Adrenal gland (tissue), 5 donors: ENCODE measurements at regions not wholly inside any gene's neighbourhood (a gene's known extent, or its start where the extent isn't known, plus 50 kb on each side); places are given as distances from the start of the nearest gene placed in this dataset.

Experiments
- POLR2A ChIP-seq, 2 donors: fragments of 450-650 bp; IDR thresholded peaks; one replicate each; pipeline ENCODE4 v1.6.1; 2017; ENCODE audit warnings: antibody characterized with exemption in 2 of 2, mild to moderate bottlenecking in 2 of 2, moderate library complexity in 1 of 2
- TF ChIP-seq, protein P1 (sequence below), 6 experiments: fragments of 450-650 bp in 4 of 6; fragments of 200-600 bp in 2 of 6; sonication (generic) in 1 of 6; IDR thresholded peaks; 1 replicate in 5 of 6; 2 replicates in 1 of 6; pipeline versions ENCODE4 v1.5.1 to v1.8.0; 2016 to 2021; ENCODE audit warnings: antibody characterized with exemption in 6 of 6, mild to moderate bottlenecking in 2 of 6, moderate library complexity in 1 of 6
- donor health status: DM: no; HTN: no; CAD: no.

DNA sequence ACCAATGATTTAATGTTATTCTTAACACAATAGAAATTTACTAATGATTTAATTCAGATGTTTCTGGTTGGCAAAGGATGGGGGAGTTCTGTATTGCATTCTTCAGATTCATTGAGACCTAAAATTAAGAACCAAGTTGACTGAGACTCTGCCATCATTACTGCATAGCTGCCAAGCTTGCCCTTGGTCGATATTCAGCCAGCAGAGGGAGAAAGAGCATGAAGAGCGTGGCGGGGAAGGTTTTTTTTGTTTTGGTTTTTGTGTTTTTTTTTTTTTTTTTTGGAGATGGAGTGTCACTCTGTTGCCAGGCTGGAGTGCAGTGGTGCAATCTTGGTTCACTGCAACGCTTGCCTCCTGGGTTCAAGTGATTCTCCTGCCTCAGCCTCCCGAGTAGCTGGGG is 659.4 kb upstream of the EEF2KMT start:
- TF ChIP-seq, protein P1, sequence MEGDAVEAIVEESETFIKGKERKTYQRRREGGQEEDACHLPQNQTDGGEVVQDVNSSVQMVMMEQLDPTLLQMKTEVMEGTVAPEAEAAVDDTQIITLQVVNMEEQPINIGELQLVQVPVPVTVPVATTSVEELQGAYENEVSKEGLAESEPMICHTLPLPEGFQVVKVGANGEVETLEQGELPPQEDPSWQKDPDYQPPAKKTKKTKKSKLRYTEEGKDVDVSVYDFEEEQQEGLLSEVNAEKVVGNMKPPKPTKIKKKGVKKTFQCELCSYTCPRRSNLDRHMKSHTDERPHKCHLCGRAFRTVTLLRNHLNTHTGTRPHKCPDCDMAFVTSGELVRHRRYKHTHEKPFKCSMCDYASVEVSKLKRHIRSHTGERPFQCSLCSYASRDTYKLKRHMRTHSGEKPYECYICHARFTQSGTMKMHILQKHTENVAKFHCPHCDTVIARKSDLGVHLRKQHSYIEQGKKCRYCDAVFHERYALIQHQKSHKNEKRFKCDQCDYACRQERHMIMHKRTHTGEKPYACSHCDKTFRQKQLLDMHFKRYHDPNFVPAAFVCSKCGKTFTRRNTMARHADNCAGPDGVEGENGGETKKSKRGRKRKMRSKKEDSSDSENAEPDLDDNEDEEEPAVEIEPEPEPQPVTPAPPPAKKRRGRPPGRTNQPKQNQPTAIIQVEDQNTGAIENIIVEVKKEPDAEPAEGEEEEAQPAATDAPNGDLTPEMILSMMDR (IDR thresholded peaks at IDR 0.05), result no peak
- TF ChIP-seq POLR2A (IDR thresholded peaks at IDR 0.05), result no peak
